C1 segment of cervical spinal cord (tissue), 14 donors: ENCODE measurements at regions not wholly inside any gene's neighbourhood (a gene's known extent, or its start where the extent isn't known, plus 50 kb on each side); places are given as distances from the start of the nearest gene placed in this dataset.

Experiments used
- DNase-seq, 14 donors: peaks; one replicate each; lab custom pipeline; 2025; lab: John Stamatoyannopoulos, UW

- DNase-seq, result no peak
Observed at GRCh38 chr12:24723759-24724158, 225.1 kb downstream of the BCAT1 start.

- no peak for DNase-seq
Observed at GRCh38 chr12:24721191-24721590, 227.7 kb downstream of the BCAT1 start.

GRCh38 chr12:24719293-24719721, 229.6 kb downstream of the BCAT1 start:
- no peak for DNase-seq

- DNase-seq, result no peak
Observed at GRCh38 chr12:24718617-24719016, 230.3 kb downstream of the BCAT1 start.

GRCh38 chr12:24714237-24714636, 234.7 kb downstream of the BCAT1 start:
- no peak for DNase-seq

- no peak for DNase-seq
Observed at GRCh38 chr12:24711056-24712008, 237.6 kb downstream of the BCAT1 start.

- DNase-seq, result no peak
Observed at GRCh38 chr12:24709216-24709615, 239.7 kb downstream of the BCAT1 start.

GRCh38 chr12:24708718-24709117, 240.2 kb downstream of the BCAT1 start:
- no peak for DNase-seq

GRCh38 chr12:24708043-24708442, 240.9 kb downstream of the BCAT1 start:
- no peak for DNase-seq

- DNase-seq, result no peak
Observed at GRCh38 chr12:24707334-24707733, 241.6 kb downstream of the BCAT1 start.

GRCh38 chr12:24705741-24706358, 243.1 kb downstream of the BCAT1 start:
- DNase-seq, result no peak

- DNase-seq, result no peak
Observed at GRCh38 chr12:24705216-24705615, 243.7 kb downstream of the BCAT1 start.

GRCh38 chr12:24701343-24701742, 247.6 kb downstream of the BCAT1 start:
- no peak for DNase-seq

GRCh38 chr12:24698972-24699371, 249.9 kb downstream of the BCAT1 start:
- DNase-seq, result no peak

GRCh38 chr12:24697769-24698168, 251.1 kb downstream of the BCAT1 start:
- no peak for DNase-seq

- DNase-seq, result no peak
Observed at GRCh38 chr12:24697295-24697694, 251.6 kb downstream of the BCAT1 start.

GRCh38 chr12:24696800-24697199, 252.1 kb downstream of the BCAT1 start:
- DNase-seq, result no peak

- no peak for DNase-seq
Observed at GRCh38 chr12:24695657-24696329, 253.1 kb downstream of the BCAT1 start.

- DNase-seq, result no peak
Observed at GRCh38 chr12:24695103-24695502, 253.8 kb downstream of the BCAT1 start.

- DNase-seq, result no peak
Observed at GRCh38 chr12:24688601-24689000, 260.3 kb downstream of the BCAT1 start.

- DNase-seq, result no peak
Observed at GRCh38 chr12:24681570-24681969, 267.3 kb downstream of the BCAT1 start.

- no peak for DNase-seq
Observed at GRCh38 chr12:24679126-24679525, 269.8 kb downstream of the BCAT1 start.
